Fibroblast of mammary gland (primary cell): ENCODE measurements at regions not wholly inside any gene's neighbourhood (a gene's known extent, or its start where the extent isn't known, plus 50 kb on each side); places are given as distances from the start of the nearest gene placed in this dataset.
A peak's percentile ranks its signal among the peaks of the same experiment; 100 is the strongest.
"Not testable (repeated sequence)": the region's sequence is repeated elsewhere in the genome, so short reads cannot be mapped to it uniquely, and the experiment has no call there.

Experiments
- DNase-seq: peaks from one replicate; pipeline ENCODE4 v3.0.0-alpha.2; 2010; ENCODE audit warnings: low read depth
- H3K4me3 ChIP-seq: 2 replicates; pipeline ENCODE4 v1.5.1; 2011; ENCODE audit warnings: low read depth, mild to moderate bottlenecking, low read length, moderate library complexity; ENCODE audit not compliant: control insufficient read depth
- CTCF ChIP-seq: conservative IDR thresholded peaks from 2 replicates; pipeline ENCODE4 v1.5.1; 2011; ENCODE audit warnings: low read depth, low read length, inconsistent platforms; ENCODE audit not compliant: control insufficient read depth, insufficient read depth

- H3K4me3 ChIP-seq = no peak overlapping the region
- DNase-seq = peak; percentile 76
Measured at GRCh38 chrX:144006811-144007210, 122.9 kb downstream of the UBE2NL start.

GRCh38 chrX:144040793-144041192 is 156.9 kb downstream of the UBE2NL start:
- no peak for TF ChIP-seq CTCF
- no peak overlapping the region for H3K4me3 ChIP-seq
- DNase-seq = no peak

More at GRCh38 chrX:144006811-144007210, 122.9 kb downstream of the UBE2NL start:
- TF ChIP-seq CTCF = no peak

GRCh38 chrX:144042271-144042670 is 158.4 kb downstream of the UBE2NL start:
- H3K4me3 ChIP-seq = no peak overlapping the region
- TF ChIP-seq CTCF = no peak
- DNase-seq = no peak

GRCh38 chrX:144075432-144075831 is 191.6 kb downstream of the UBE2NL start:
- no peak overlapping the region for H3K4me3 ChIP-seq
- no peak for TF ChIP-seq CTCF
- no peak for DNase-seq

GRCh38 chrX:144082237-144082636 is 198.4 kb downstream of the UBE2NL start:
- not testable (repeated sequence) for H3K4me3 ChIP-seq, DNase-seq

- DNase-seq, H3K4me3 ChIP-seq: not testable (repeated sequence)
Measured at GRCh38 chrX:144089674-144090073, 205.8 kb downstream of the UBE2NL start.

- not testable (repeated sequence) for H3K4me3 ChIP-seq, DNase-seq
Measured at GRCh38 chrX:144092116-144092515, 208.2 kb downstream of the UBE2NL start.

- not testable (repeated sequence) for H3K4me3 ChIP-seq, DNase-seq
Measured at GRCh38 chrX:144119490-144119889, 235.6 kb downstream of the UBE2NL start.

GRCh38 chrX:144121566-144121965 is 237.7 kb downstream of the UBE2NL start:
- not testable (repeated sequence) for DNase-seq, H3K4me3 ChIP-seq

GRCh38 chrX:144127570-144128169 is 243.8 kb downstream of the UBE2NL start:
- not testable (repeated sequence) for DNase-seq, H3K4me3 ChIP-seq

GRCh38 chrX:144129511-144129910 is 245.6 kb downstream of the UBE2NL start:
- H3K4me3 ChIP-seq, DNase-seq: not testable (repeated sequence)

- not testable (repeated sequence) for H3K4me3 ChIP-seq, DNase-seq
Measured at GRCh38 chrX:144130507-144130906, 246.6 kb downstream of the UBE2NL start.

GRCh38 chrX:144131080-144131479 is 247.2 kb downstream of the UBE2NL start:
- H3K4me3 ChIP-seq, DNase-seq: not testable (repeated sequence)

GRCh38 chrX:144134448-144135119 is 250.7 kb downstream of the UBE2NL start:
- H3K4me3 ChIP-seq = not testable (repeated sequence)
- peak; percentile 34 for DNase-seq
